ENCODE measurements at regions not wholly inside any gene's neighbourhood (a gene's known extent, or its start where the extent isn't known, plus 50 kb on each side); places are given as distances from the start of the nearest gene placed in this dataset.
"Not testable (repeated sequence)": the region's sequence is repeated elsewhere in the genome, so short reads cannot be mapped to it uniquely, and the experiment has no call there.

GRCh38 chr5:67984546-67984945 lies 231.0 kb upstream of the PIK3R1 start:
- H3K9me3 ChIP-seq (ENCODE audit: control insufficient read depth, insufficient read depth, low read length): no peaks in the 10 kb centered on the region
- no peak overlapping the region for H3K27ac ChIP-seq (ENCODE audit: low read depth, low read length)
- H3K4me3 ChIP-seq (ENCODE audit: low read depth, low read length): no peak overlapping the region
- no peaks in the 10 kb centered on the region for H3K36me3 ChIP-seq (ENCODE audit: control insufficient read depth, insufficient read depth, low read length)
- no peaks in the 10 kb centered on the region for H3K4me1 ChIP-seq (ENCODE audit: control insufficient read depth, insufficient read depth, low read length)
- no peaks in the 10 kb centered on the region for H3K27me3 ChIP-seq (ENCODE audit: control insufficient read depth, insufficient read depth, low read length)
- no peak overlapping the region for H3K9ac ChIP-seq (ENCODE audit: low read depth, low read length)

- H3K9me3 ChIP-seq (ENCODE audit: control insufficient read depth, insufficient read depth, low read length): no peaks in the 10 kb centered on the region
- H3K9ac ChIP-seq (ENCODE audit: low read depth, low read length): no peak overlapping the region
- no peak overlapping the region for H3K27ac ChIP-seq (ENCODE audit: low read depth, low read length)
- H3K4me1 ChIP-seq (ENCODE audit: control insufficient read depth, insufficient read depth, low read length): no peaks in the 10 kb centered on the region
- no peaks in the 10 kb centered on the region for H3K36me3 ChIP-seq (ENCODE audit: control insufficient read depth, insufficient read depth, low read length)
- no peak overlapping the region for H3K4me3 ChIP-seq (ENCODE audit: low read depth, low read length)
- no peaks in the 10 kb centered on the region for H3K27me3 ChIP-seq (ENCODE audit: control insufficient read depth, insufficient read depth, low read length)
These were observed 232.1 kb upstream of the PIK3R1 start for GRCh38 chr5:67983251-67984110.

- H3K9me3 ChIP-seq (ENCODE audit: control insufficient read depth, insufficient read depth, low read length); H3K9ac ChIP-seq (ENCODE audit: low read depth, low read length); H3K27me3 ChIP-seq (ENCODE audit: control insufficient read depth, insufficient read depth, low read length); H3K4me3 ChIP-seq (ENCODE audit: low read depth, low read length); H3K36me3 ChIP-seq (ENCODE audit: control insufficient read depth, insufficient read depth, low read length); H3K4me1 ChIP-seq (ENCODE audit: control insufficient read depth, insufficient read depth, low read length); H3K27ac ChIP-seq (ENCODE audit: low read depth, low read length): not testable (repeated sequence)
These were observed 233.4 kb upstream of the PIK3R1 start for GRCh38 chr5:67982160-67982559.

GRCh38 chr5:67978171-67978570 lies 237.4 kb upstream of the PIK3R1 start:
- H3K27ac ChIP-seq (ENCODE audit: low read depth, low read length): no peak overlapping the region
- H3K4me3 ChIP-seq (ENCODE audit: low read depth, low read length): no peak overlapping the region
- H3K36me3 ChIP-seq (ENCODE audit: control insufficient read depth, insufficient read depth, low read length): no peaks in the 10 kb centered on the region
- no peaks in the 10 kb centered on the region for H3K4me1 ChIP-seq (ENCODE audit: control insufficient read depth, insufficient read depth, low read length)
- no peaks in the 10 kb centered on the region for H3K9me3 ChIP-seq (ENCODE audit: control insufficient read depth, insufficient read depth, low read length)
- no peaks in the 10 kb centered on the region for H3K27me3 ChIP-seq (ENCODE audit: control insufficient read depth, insufficient read depth, low read length)
- no peak overlapping the region; the same call in 1 of the 2 replicates for H3K9ac ChIP-seq (ENCODE audit: low read depth, low read length)

- H3K9ac ChIP-seq (ENCODE audit: low read depth, low read length): no peak overlapping the region
These were observed 238.5 kb upstream of the PIK3R1 start for GRCh38 chr5:67976891-67977601.

GRCh38 chr5:67976181-67976580 lies 239.4 kb upstream of the PIK3R1 start:
- Histone ChIP-seq H3K4me1 (ENCODE audit: control insufficient read depth, insufficient read depth, low read length) (no peaks in the 10 kb centered on the region), H3K36me3 (ENCODE audit: control insufficient read depth, insufficient read depth, low read length) (no peaks in the 10 kb centered on the region), H3K27me3 (ENCODE audit: control insufficient read depth, insufficient read depth, low read length) (no peaks in the 10 kb centered on the region), H3K9ac (ENCODE audit: low read depth, low read length) (no peak overlapping the region), H3K9me3 (ENCODE audit: control insufficient read depth, insufficient read depth, low read length) (no peaks in the 10 kb centered on the region), H3K4me3 (ENCODE audit: low read depth, low read length) (no peak overlapping the region), H3K27ac (ENCODE audit: low read depth, low read length) (no peak overlapping the region)

More at GRCh38 chr5:67976891-67977601, 238.5 kb upstream of the PIK3R1 start:
- H3K4me1 ChIP-seq (ENCODE audit: control insufficient read depth, insufficient read depth, low read length): no peaks in the 10 kb centered on the region
- no peak overlapping the region for H3K4me3 ChIP-seq (ENCODE audit: low read depth, low read length)
- H3K36me3 ChIP-seq (ENCODE audit: control insufficient read depth, insufficient read depth, low read length): no peaks in the 10 kb centered on the region
- no peaks in the 10 kb centered on the region for H3K9me3 ChIP-seq (ENCODE audit: control insufficient read depth, insufficient read depth, low read length)
- H3K27ac ChIP-seq (ENCODE audit: low read depth, low read length): no peak overlapping the region
- H3K27me3 ChIP-seq (ENCODE audit: control insufficient read depth, insufficient read depth, low read length): no peaks in the 10 kb centered on the region

GRCh38 chr5:67974471-67974870 lies 241.1 kb upstream of the PIK3R1 start:
- Histone ChIP-seq H3K27ac (ENCODE audit: low read depth, low read length) (no peak overlapping the region), H3K4me3 (ENCODE audit: low read depth, low read length) (no peak overlapping the region), H3K27me3 (ENCODE audit: control insufficient read depth, insufficient read depth, low read length) (no peaks in the 10 kb centered on the region), H3K36me3 (ENCODE audit: control insufficient read depth, insufficient read depth, low read length) (no peaks in the 10 kb centered on the region), H3K4me1 (ENCODE audit: control insufficient read depth, insufficient read depth, low read length) (no peaks in the 10 kb centered on the region), H3K9ac (ENCODE audit: low read depth, low read length) (no peak overlapping the region), H3K9me3 (ENCODE audit: control insufficient read depth, insufficient read depth, low read length) (no peaks in the 10 kb centered on the region)

GRCh38 chr5:67974054-67974453 lies 241.5 kb upstream of the PIK3R1 start:
- Histone ChIP-seq H3K9ac (ENCODE audit: low read depth, low read length) (no peak overlapping the region), H3K36me3 (ENCODE audit: control insufficient read depth, insufficient read depth, low read length) (no peaks in the 10 kb centered on the region), H3K27ac (ENCODE audit: low read depth, low read length) (no peak overlapping the region), H3K9me3 (ENCODE audit: control insufficient read depth, insufficient read depth, low read length) (no peaks in the 10 kb centered on the region), H3K4me1 (ENCODE audit: control insufficient read depth, insufficient read depth, low read length) (no peaks in the 10 kb centered on the region), H3K4me3 (ENCODE audit: low read depth, low read length) (no peak overlapping the region), H3K27me3 (ENCODE audit: control insufficient read depth, insufficient read depth, low read length) (no peaks in the 10 kb centered on the region)

- H3K27me3 ChIP-seq (ENCODE audit: control insufficient read depth, insufficient read depth, low read length): no peaks in the 10 kb centered on the region
- H3K36me3 ChIP-seq (ENCODE audit: control insufficient read depth, insufficient read depth, low read length): no peaks in the 10 kb centered on the region
- no peak overlapping the region for H3K4me3 ChIP-seq (ENCODE audit: low read depth, low read length)
- H3K4me1 ChIP-seq (ENCODE audit: control insufficient read depth, insufficient read depth, low read length): no peaks in the 10 kb centered on the region
- no peak overlapping the region for H3K9ac ChIP-seq (ENCODE audit: low read depth, low read length)
- H3K27ac ChIP-seq (ENCODE audit: low read depth, low read length): no peak overlapping the region
- H3K9me3 ChIP-seq (ENCODE audit: control insufficient read depth, insufficient read depth, low read length): no peaks in the 10 kb centered on the region
These were observed 243.4 kb upstream of the PIK3R1 start for GRCh38 chr5:67971971-67972821.

GRCh38 chr5:67971223-67971830 lies 244.2 kb upstream of the PIK3R1 start:
- Histone ChIP-seq H3K9ac (ENCODE audit: low read depth, low read length) (no peak overlapping the region), H3K4me3 (ENCODE audit: low read depth, low read length) (no peak overlapping the region), H3K27ac (ENCODE audit: low read depth, low read length) (no peak overlapping the region), H3K4me1 (ENCODE audit: control insufficient read depth, insufficient read depth, low read length) (no peaks in the 10 kb centered on the region), H3K36me3 (ENCODE audit: control insufficient read depth, insufficient read depth, low read length) (no peaks in the 10 kb centered on the region), H3K27me3 (ENCODE audit: control insufficient read depth, insufficient read depth, low read length) (no peaks in the 10 kb centered on the region), H3K9me3 (ENCODE audit: control insufficient read depth, insufficient read depth, low read length) (no peaks in the 10 kb centered on the region)

Measured in HUES48 (cell line).